ENCODE measurements at regions not wholly inside any gene's neighbourhood (a gene's known extent, or its start where the extent isn't known, plus 50 kb on each side); places are given as distances from the start of the nearest gene placed in this dataset.

DNA sequence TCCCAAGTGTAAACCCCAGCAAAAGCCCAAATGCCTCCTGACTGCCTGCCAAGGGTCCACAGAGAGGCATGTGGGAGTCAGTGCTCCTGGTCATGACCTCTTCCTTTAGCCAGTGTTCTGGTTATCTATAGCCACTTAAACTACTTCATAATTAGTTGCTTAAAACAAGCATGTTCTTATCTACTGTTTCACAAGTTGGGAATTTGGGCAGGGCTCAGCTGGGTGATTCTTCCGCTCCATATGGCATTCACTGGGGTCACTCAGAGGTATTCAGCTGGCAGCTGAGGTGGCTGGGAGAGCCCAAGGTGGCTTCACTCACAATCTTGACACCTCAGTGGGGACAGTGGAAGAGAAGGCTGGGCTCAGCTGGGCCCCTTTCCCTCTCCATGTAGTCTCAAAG lies 184.0 kb upstream of the RGS6 start:
- Histone ChIP-seq H3K27me3 (ENCODE audit: control insufficient read depth, insufficient read depth, low read length) (no peaks in the 10 kb centered on the region), H3K36me3 (ENCODE audit: control insufficient read depth, insufficient read depth, low read length) (no peaks in the 10 kb centered on the region), H3K4me3 (ENCODE audit: low read depth, low read length) (no peak overlapping the region)
- ChIA-PET CTCF (no interaction called here), POLR2A (no interaction called here)
- no peak for TF ChIP-seq CTCF (IDR thresholded peaks at IDR 0.05; ENCODE audit: insufficient read depth, low read depth, low read length)
- DNase-seq (ENCODE audit: low read depth): no peak

GRCh38 chr14:71749613-71750238 lies 182.5 kb upstream of the RGS6 start:
- ChIA-PET CTCF (interaction anchor here (0.8 to 7.8 kb wide), 2 partner anchors 9 to 613 kb away, joined by 4 to 96 read pairs; no protein-coding TSS in a partner anchor), POLR2A (no interaction called here)
- no peaks in the 10 kb centered on the region for H3K27me3 ChIP-seq (ENCODE audit: control insufficient read depth, insufficient read depth, low read length)
- no peaks in the 10 kb centered on the region for H3K36me3 ChIP-seq (ENCODE audit: control insufficient read depth, insufficient read depth, low read length)
- no peak overlapping the region for H3K4me3 ChIP-seq (ENCODE audit: low read depth, low read length)
- no peak for DNase-seq (ENCODE audit: low read depth)
- no peak for TF ChIP-seq CTCF (IDR thresholded peaks at IDR 0.05; ENCODE audit: insufficient read depth, low read depth, low read length)

- Histone ChIP-seq H3K27me3 (ENCODE audit: control insufficient read depth, insufficient read depth, low read length) (no peaks in the 10 kb centered on the region), H3K36me3 (ENCODE audit: control insufficient read depth, insufficient read depth, low read length) (no peaks in the 10 kb centered on the region), H3K4me3 (ENCODE audit: low read depth, low read length) (no peak overlapping the region)
- no peak for TF ChIP-seq CTCF (IDR thresholded peaks at IDR 0.05; ENCODE audit: insufficient read depth, low read depth, low read length)
- ChIA-PET POLR2A (no interaction called here), CTCF (interaction anchor here (0.7 to 7.8 kb wide), 6 partner anchors 9 to 647 kb away, joined by 3 to 96 read pairs (median 17); no protein-coding TSS in a partner anchor)
- DNase-seq (ENCODE audit: low read depth): no peak
These were observed 181.0 kb upstream of the RGS6 start for GRCh38 chr14:71751264-71751663.

- no peak for DNase-seq (ENCODE audit: low read depth)
- Histone ChIP-seq H3K27me3 (ENCODE audit: control insufficient read depth, insufficient read depth, low read length) (no peaks in the 10 kb centered on the region), H3K36me3 (ENCODE audit: control insufficient read depth, insufficient read depth, low read length) (no peaks in the 10 kb centered on the region), H3K4me3 (ENCODE audit: low read depth, low read length) (no peak overlapping the region)
- TF ChIP-seq CTCF (IDR thresholded peaks at IDR 0.05; ENCODE audit: insufficient read depth, low read depth, low read length): no peak
- ChIA-PET CTCF (interaction anchor here (0.6 to 7.8 kb wide), 44 partner anchors 10 to 845 kb away, joined by 3 to 96 read pairs (median 4); partner anchors contain the start of gene PCNX1), POLR2A (no interaction called here)
These were observed 180.0 kb upstream of the RGS6 start for GRCh38 chr14:71752111-71752738.

DNA sequence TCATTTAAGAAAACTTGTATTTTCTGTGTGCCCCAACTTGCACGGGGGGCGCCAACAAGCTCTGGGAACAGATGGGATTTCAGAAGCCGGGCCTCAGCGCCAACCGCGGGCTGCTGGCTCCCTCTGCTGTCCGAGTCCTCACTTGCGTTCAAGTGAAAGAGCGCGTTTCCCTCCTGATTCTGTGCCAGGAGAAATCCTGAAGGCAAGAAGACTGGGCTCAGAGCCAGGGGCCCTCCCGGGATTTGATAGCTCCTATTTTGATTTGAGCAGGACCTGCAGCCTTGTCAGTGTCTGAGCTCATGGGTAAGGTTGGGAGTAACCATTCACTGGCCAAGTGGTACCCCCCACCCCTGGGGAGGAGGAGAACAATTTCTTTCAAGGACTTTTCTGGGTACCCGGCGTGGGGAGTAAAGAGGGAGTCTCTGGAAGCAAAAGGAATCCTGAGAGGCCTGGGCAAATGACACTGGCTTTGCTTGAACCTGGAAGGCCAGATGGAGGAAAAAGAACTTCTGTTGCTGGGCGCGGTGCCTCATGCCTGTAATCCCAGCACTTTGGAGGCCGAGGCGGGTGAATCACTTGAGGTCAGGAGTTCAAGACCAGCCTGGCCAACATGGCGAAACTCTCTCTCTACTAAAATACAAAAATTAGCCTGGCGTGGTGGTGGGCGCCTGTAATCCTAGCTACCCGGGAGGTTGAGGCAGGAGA lies 179.0 kb upstream of the RGS6 start:
- no peak for DNase-seq (ENCODE audit: low read depth)
- H3K27me3 ChIP-seq (ENCODE audit: control insufficient read depth, insufficient read depth, low read length): no peaks in the 10 kb centered on the region
- H3K4me3 ChIP-seq (ENCODE audit: low read depth, low read length): no peak overlapping the region
- CTCF ChIA-PET: interaction anchor here (0.6 to 7.8 kb wide), 50 partner anchors 9 to 846 kb away, joined by 3 to 96 read pairs (median 4); partner anchors contain the start of gene PCNX1
- H3K36me3 ChIP-seq (ENCODE audit: control insufficient read depth, insufficient read depth, low read length): no peaks in the 10 kb centered on the region
- peak; percentile 93 for TF ChIP-seq CTCF (IDR thresholded peaks at IDR 0.05; ENCODE audit: insufficient read depth, low read depth, low read length)
- POLR2A ChIA-PET: no interaction called here

All from BJ (cell line).